ENCODE measurements at regions not wholly inside any gene's neighbourhood (a gene's known extent, or its start where the extent isn't known, plus 50 kb on each side); places are given as distances from the start of the nearest gene placed in this dataset.

GRCh38 chr5:57696389-57696769, 213.8 kb upstream of the ACTBL2 start:
- Histone ChIP-seq H3K9me3 (ENCODE audit: control insufficient read depth in 5 of 5, low read length in 5 of 5) (no peaks in the 10 kb centered on the region), H3K27me3 (ENCODE audit: control insufficient read depth in 5 of 5, insufficient read depth in 4 of 5, low read length in 5 of 5) (no peaks in the 10 kb centered on the region), H3K4me1 (ENCODE audit: control insufficient read depth in 5 of 5, insufficient read depth in 5 of 5, low read length in 5 of 5) (peaks cover 9 to 51% (median 41%) of the 10 kb centered on the region in 5 donors), H3K36me3 (ENCODE audit: control insufficient read depth in 5 of 5, insufficient read depth in 5 of 5, low read length in 5 of 5) (no peaks in the 10 kb centered on the region), H3K4me3 (ENCODE audit: low read depth in 1 of 5, low read length in 5 of 5) (no peak overlapping the region), H3K9ac (ENCODE audit: low read length in 5 of 5) (no peak overlapping the region), H3K27ac (ENCODE audit: low read depth, low read length) (peak overlapping the region; percentile 80)

- Histone ChIP-seq H3K4me3 (ENCODE audit: low read depth in 1 of 5, low read length in 5 of 5) (no peak overlapping the region), H3K9me3 (ENCODE audit: control insufficient read depth in 5 of 5, low read length in 5 of 5) (no peaks in the 10 kb centered on the region), H3K4me1 (ENCODE audit: control insufficient read depth in 5 of 5, insufficient read depth in 5 of 5, low read length in 5 of 5) (peaks cover 9 to 51% (median 41%) of the 10 kb centered on the region in 5 donors), H3K36me3 (ENCODE audit: control insufficient read depth in 5 of 5, insufficient read depth in 5 of 5, low read length in 5 of 5) (no peaks in the 10 kb centered on the region), H3K27me3 (ENCODE audit: control insufficient read depth in 5 of 5, insufficient read depth in 4 of 5, low read length in 5 of 5) (no peaks in the 10 kb centered on the region), H3K9ac (ENCODE audit: low read length in 5 of 5) (peak overlapping the region in 1 of 5 donors; percentile 14), H3K27ac (ENCODE audit: low read depth, low read length) (peak overlapping the region; percentile 80)
Observed at GRCh38 chr5:57695706-57696388, 213.2 kb upstream of the ACTBL2 start.

GRCh38 chr5:57695179-57695578, 212.6 kb upstream of the ACTBL2 start:
- Histone ChIP-seq H3K27ac (ENCODE audit: low read depth, low read length) (peak overlapping the region; percentile 80), H3K9ac (ENCODE audit: low read length in 5 of 5) (peak overlapping the region in 1 of 5 donors; percentile 14), H3K9me3 (ENCODE audit: control insufficient read depth in 5 of 5, low read length in 5 of 5) (no peaks in the 10 kb centered on the region), H3K4me1 (ENCODE audit: control insufficient read depth in 5 of 5, insufficient read depth in 5 of 5, low read length in 5 of 5) (peaks cover 9 to 51% (median 41%) of the 10 kb centered on the region in 5 donors), H3K36me3 (ENCODE audit: control insufficient read depth in 5 of 5, insufficient read depth in 5 of 5, low read length in 5 of 5) (no peaks in the 10 kb centered on the region), H3K4me3 (ENCODE audit: low read depth in 1 of 5, low read length in 5 of 5) (no peak overlapping the region), H3K27me3 (ENCODE audit: control insufficient read depth in 5 of 5, insufficient read depth in 4 of 5, low read length in 5 of 5) (no peaks in the 10 kb centered on the region)

- no peak overlapping the region for H3K4me3 ChIP-seq (ENCODE audit: low read depth in 1 of 5, low read length in 5 of 5)
- H3K27ac ChIP-seq (ENCODE audit: low read depth, low read length) = peak overlapping the region; percentile 87
- no peaks in the 10 kb centered on the region for H3K27me3 ChIP-seq (ENCODE audit: control insufficient read depth in 5 of 5, insufficient read depth in 4 of 5, low read length in 5 of 5)
- H3K9me3 ChIP-seq (ENCODE audit: control insufficient read depth in 5 of 5, low read length in 5 of 5) = no peaks in the 10 kb centered on the region
- peaks cover 9 to 49% (median 39%) of the 10 kb centered on the region in 5 donors for H3K4me1 ChIP-seq (ENCODE audit: control insufficient read depth in 5 of 5, insufficient read depth in 5 of 5, low read length in 5 of 5)
- peak overlapping the region in 1 of 5 donors; percentile 5 for H3K9ac ChIP-seq (ENCODE audit: low read length in 5 of 5)
- no peaks in the 10 kb centered on the region for H3K36me3 ChIP-seq (ENCODE audit: control insufficient read depth in 5 of 5, insufficient read depth in 5 of 5, low read length in 5 of 5)
Observed at GRCh38 chr5:57693488-57694305, 211.1 kb upstream of the ACTBL2 start.

- Histone ChIP-seq H3K27me3 (ENCODE audit: control insufficient read depth in 5 of 5, insufficient read depth in 4 of 5, low read length in 5 of 5) (no peaks in the 10 kb centered on the region), H3K36me3 (ENCODE audit: control insufficient read depth in 5 of 5, insufficient read depth in 5 of 5, low read length in 5 of 5) (no peaks in the 10 kb centered on the region), H3K4me3 (ENCODE audit: low read depth in 1 of 5, low read length in 5 of 5) (no peak overlapping the region), H3K9me3 (ENCODE audit: control insufficient read depth in 5 of 5, low read length in 5 of 5) (no peaks in the 10 kb centered on the region), H3K27ac (ENCODE audit: low read depth, low read length) (peak overlapping the region; percentile 87), H3K9ac (ENCODE audit: low read length in 5 of 5) (peak overlapping the region in 2 of 5 donors; percentile 23 to 46), H3K4me1 (ENCODE audit: control insufficient read depth in 5 of 5, insufficient read depth in 5 of 5, low read length in 5 of 5) (peaks cover 9 to 44% (median 36%) of the 10 kb centered on the region in 5 donors)
Observed at GRCh38 chr5:57692582-57693487, 210.2 kb upstream of the ACTBL2 start.

- Histone ChIP-seq H3K27me3 (ENCODE audit: control insufficient read depth in 5 of 5, insufficient read depth in 4 of 5, low read length in 5 of 5) (no peaks in the 10 kb centered on the region), H3K4me3 (ENCODE audit: low read depth in 1 of 5, low read length in 5 of 5) (no peak overlapping the region), H3K36me3 (ENCODE audit: control insufficient read depth in 5 of 5, insufficient read depth in 5 of 5, low read length in 5 of 5) (no peaks in the 10 kb centered on the region), H3K9ac (ENCODE audit: low read length in 5 of 5) (no peak overlapping the region), H3K4me1 (ENCODE audit: control insufficient read depth in 5 of 5, insufficient read depth in 5 of 5, low read length in 5 of 5) (peaks cover 7 to 24% (median 20%) of the 10 kb centered on the region in 5 donors), H3K27ac (ENCODE audit: low read depth, low read length) (no peak overlapping the region), H3K9me3 (ENCODE audit: control insufficient read depth in 5 of 5, low read length in 5 of 5) (no peaks in the 10 kb centered on the region)
Observed at GRCh38 chr5:57690724-57691123, 208.1 kb upstream of the ACTBL2 start.

- H3K36me3 ChIP-seq (ENCODE audit: control insufficient read depth in 5 of 5, insufficient read depth in 5 of 5, low read length in 5 of 5) = no peaks in the 10 kb centered on the region
- H3K4me3 ChIP-seq (ENCODE audit: low read depth in 1 of 5, low read length in 5 of 5) = no peak overlapping the region
- peaks cover 0 to 4% (median 2%) of the 10 kb centered on the region in 5 donors for H3K4me1 ChIP-seq (ENCODE audit: control insufficient read depth in 5 of 5, insufficient read depth in 5 of 5, low read length in 5 of 5)
- no peaks in the 10 kb centered on the region for H3K9me3 ChIP-seq (ENCODE audit: control insufficient read depth in 5 of 5, low read length in 5 of 5)
- H3K27me3 ChIP-seq (ENCODE audit: control insufficient read depth in 5 of 5, insufficient read depth in 4 of 5, low read length in 5 of 5) = no peaks in the 10 kb centered on the region
- no peak overlapping the region for H3K9ac ChIP-seq (ENCODE audit: low read length in 5 of 5)
- no peak overlapping the region for H3K27ac ChIP-seq (ENCODE audit: low read depth, low read length)
Observed at GRCh38 chr5:57687596-57687995, 205.0 kb upstream of the ACTBL2 start.

GRCh38 chr5:57685516-57686255, 203.1 kb upstream of the ACTBL2 start:
- Histone ChIP-seq H3K9me3 (ENCODE audit: control insufficient read depth in 5 of 5, low read length in 5 of 5) (no peaks in the 10 kb centered on the region), H3K27me3 (ENCODE audit: control insufficient read depth in 5 of 5, insufficient read depth in 4 of 5, low read length in 5 of 5) (no peaks in the 10 kb centered on the region), H3K36me3 (ENCODE audit: control insufficient read depth in 5 of 5, insufficient read depth in 5 of 5, low read length in 5 of 5) (no peaks in the 10 kb centered on the region), H3K4me3 (ENCODE audit: low read depth in 1 of 5, low read length in 5 of 5) (no peak overlapping the region), H3K4me1 (ENCODE audit: control insufficient read depth in 5 of 5, insufficient read depth in 5 of 5, low read length in 5 of 5) (no peaks in the 10 kb centered on the region), H3K9ac (ENCODE audit: low read length in 5 of 5) (no peak overlapping the region), H3K27ac (ENCODE audit: low read depth, low read length) (no peak overlapping the region)

GRCh38 chr5:57684299-57684702, 201.7 kb upstream of the ACTBL2 start:
- H3K9me3 ChIP-seq (ENCODE audit: control insufficient read depth in 5 of 5, low read length in 5 of 5) = no peaks in the 10 kb centered on the region
- H3K4me1 ChIP-seq (ENCODE audit: control insufficient read depth in 5 of 5, insufficient read depth in 5 of 5, low read length in 5 of 5) = no peaks in the 10 kb centered on the region
- no peaks in the 10 kb centered on the region for H3K27me3 ChIP-seq (ENCODE audit: control insufficient read depth in 5 of 5, insufficient read depth in 4 of 5, low read length in 5 of 5)

More at GRCh38 chr5:57684299-57684702, 201.7 kb upstream of the ACTBL2 start:
- Histone ChIP-seq H3K36me3 (ENCODE audit: control insufficient read depth in 5 of 5, insufficient read depth in 5 of 5, low read length in 5 of 5) (no peaks in the 10 kb centered on the region), H3K27ac (ENCODE audit: low read depth, low read length) (no peak overlapping the region), H3K9ac (ENCODE audit: low read length in 5 of 5) (no peak overlapping the region), H3K4me3 (ENCODE audit: low read depth in 1 of 5, low read length in 5 of 5) (no peak overlapping the region)
